Mucosa of descending colon (tissue), 3 donors: ENCODE measurements at regions not wholly inside any gene's neighbourhood (a gene's known extent, or its start where the extent isn't known, plus 50 kb on each side); places are given as distances from the start of the nearest gene placed in this dataset.

ENCODE experiments used
- ATAC-seq: fragments of 200-7000 bp; cut with Tn5 transposase; one replicate; pipeline ENCODE4 v1.9.1; 2020; ENCODE audit warnings: mild to moderate bottlenecking, moderate library complexity
- DNase-seq, 3 donors: peaks; one replicate each; pipeline ENCODE4 v3.0.0-alpha.2; 2020
- H3K36me3 ChIP-seq: fragments of 200-600 bp; one replicate; pipeline ENCODE4 v1.8.0; 2021; ENCODE audit warnings: low read depth, mild to moderate bottlenecking
- H3K4me1 ChIP-seq: fragments of 200-600 bp; one replicate; pipeline ENCODE4 v1.8.0; 2021; ENCODE audit warnings: low read depth, mild to moderate bottlenecking
- H3K4me3 ChIP-seq: fragments of 200-600 bp; one replicate; pipeline ENCODE4 v1.8.0; 2021; ENCODE audit warnings: mild to moderate bottlenecking
- H3K9me3 ChIP-seq: fragments of 200-600 bp; one replicate; pipeline ENCODE4 v1.8.0; 2021; ENCODE audit warnings: mild to moderate bottlenecking
- intact Hi-C, 2 donors: fragments of 100-400 bp; cut with DNase I in 1 of 2; cut with micrococcal nuclease in 1 of 2; formaldehyde crosslinking; loops; one replicate each; pipeline versions ENCODE4 v1.11.0 to v1.11.1; 2022; cut with DNase I, micrococcal nuclease
- TF ChIP-seq, protein P1 (sequence below): fragments of 200-600 bp; IDR thresholded peaks from one replicate; pipeline ENCODE4 v1.8.0; 2022; ENCODE audit warnings: antibody characterized with exemption, mild to moderate bottlenecking
- donor health status: DM: no; HTN: no; CAD: no; lungs with moderate emphysema.
- donor health status: DM: no; HTN: no; CAD: no.
- donor health status: DM: no; HTN: yes; CAD: no.

GRCh38 chr4:138428611-138429010 is 186.5 kb upstream of the SLC7A11 start:
- H3K36me3 ChIP-seq = no peaks in the 10 kb centered on the region
- TF ChIP-seq, protein P1, sequence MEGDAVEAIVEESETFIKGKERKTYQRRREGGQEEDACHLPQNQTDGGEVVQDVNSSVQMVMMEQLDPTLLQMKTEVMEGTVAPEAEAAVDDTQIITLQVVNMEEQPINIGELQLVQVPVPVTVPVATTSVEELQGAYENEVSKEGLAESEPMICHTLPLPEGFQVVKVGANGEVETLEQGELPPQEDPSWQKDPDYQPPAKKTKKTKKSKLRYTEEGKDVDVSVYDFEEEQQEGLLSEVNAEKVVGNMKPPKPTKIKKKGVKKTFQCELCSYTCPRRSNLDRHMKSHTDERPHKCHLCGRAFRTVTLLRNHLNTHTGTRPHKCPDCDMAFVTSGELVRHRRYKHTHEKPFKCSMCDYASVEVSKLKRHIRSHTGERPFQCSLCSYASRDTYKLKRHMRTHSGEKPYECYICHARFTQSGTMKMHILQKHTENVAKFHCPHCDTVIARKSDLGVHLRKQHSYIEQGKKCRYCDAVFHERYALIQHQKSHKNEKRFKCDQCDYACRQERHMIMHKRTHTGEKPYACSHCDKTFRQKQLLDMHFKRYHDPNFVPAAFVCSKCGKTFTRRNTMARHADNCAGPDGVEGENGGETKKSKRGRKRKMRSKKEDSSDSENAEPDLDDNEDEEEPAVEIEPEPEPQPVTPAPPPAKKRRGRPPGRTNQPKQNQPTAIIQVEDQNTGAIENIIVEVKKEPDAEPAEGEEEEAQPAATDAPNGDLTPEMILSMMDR = no peak
- H3K4me1 ChIP-seq = no peaks in the 10 kb centered on the region
- no peaks in the 10 kb centered on the region for H3K9me3 ChIP-seq
- DNase-seq (no peak), ATAC-seq (no peak)
- H3K4me3 ChIP-seq = no peak overlapping the region
- intact Hi-C loops = no loop called here

DNA sequence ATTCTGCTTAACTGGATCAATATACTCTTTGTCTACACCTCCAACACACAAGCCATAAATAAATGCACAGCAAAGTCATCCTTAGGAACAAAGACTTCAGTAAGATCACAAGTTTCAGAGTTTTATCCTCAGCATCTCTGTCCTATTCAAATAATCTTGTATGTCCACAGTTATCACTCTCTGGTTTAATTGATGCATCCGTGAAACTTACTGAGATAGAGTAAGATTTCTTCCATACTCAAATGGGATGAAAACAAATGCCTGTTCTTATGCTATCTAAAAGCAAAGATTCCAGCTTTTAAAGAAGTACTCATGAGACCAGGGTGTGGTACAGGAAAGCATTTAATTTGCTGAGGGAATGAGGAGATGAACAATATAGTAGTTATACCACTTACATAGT is 184.6 kb upstream of the SLC7A11 start:
- intact Hi-C loops = no loop called here
- no peak for DNase-seq
- H3K36me3 ChIP-seq = no peaks in the 10 kb centered on the region
- no peaks in the 10 kb centered on the region for H3K9me3 ChIP-seq
- ATAC-seq = no peak
- TF ChIP-seq, protein P1 = no peak
- no peak overlapping the region for H3K4me3 ChIP-seq
- H3K4me1 ChIP-seq = no peaks in the 10 kb centered on the region

- no peak overlapping the region for H3K4me3 ChIP-seq
- intact Hi-C loops = no loop called here
- no peaks in the 10 kb centered on the region for H3K36me3 ChIP-seq
- ATAC-seq (no peak), DNase-seq (no peak)
- H3K4me1 ChIP-seq = no peaks in the 10 kb centered on the region
- no peaks in the 10 kb centered on the region for H3K9me3 ChIP-seq
- TF ChIP-seq, protein P1 = no peak
These were observed 178.3 kb upstream of the SLC7A11 start for GRCh38 chr4:138420471-138420870.

DNA sequence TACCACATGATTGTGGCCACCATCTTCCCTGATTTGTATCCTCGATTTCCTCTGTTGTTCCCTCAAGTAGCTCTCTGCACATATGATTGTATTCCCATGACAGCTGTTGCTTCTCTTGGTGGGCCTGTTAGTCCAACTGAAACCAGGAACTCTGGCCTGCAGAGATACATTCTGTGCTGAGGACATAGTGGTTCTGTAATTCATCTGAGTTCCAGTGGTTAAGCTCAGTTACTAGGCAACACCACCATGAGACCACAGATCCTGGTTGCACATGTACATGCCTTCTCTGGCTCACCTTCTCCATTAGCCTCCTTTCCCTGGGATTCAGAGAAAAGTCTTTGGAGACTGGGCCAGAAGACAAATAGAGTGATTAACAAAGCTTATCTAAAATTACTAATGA is 172.1 kb upstream of the SLC7A11 start:
- no peaks in the 10 kb centered on the region for H3K9me3 ChIP-seq
- DNase-seq (no peak), ATAC-seq (no peak)
- H3K4me3 ChIP-seq = no peak overlapping the region
- TF ChIP-seq, protein P1 = no peak
- no peaks in the 10 kb centered on the region for H3K4me1 ChIP-seq
- H3K36me3 ChIP-seq = no peaks in the 10 kb centered on the region
- intact Hi-C loops = no loop called here

DNA sequence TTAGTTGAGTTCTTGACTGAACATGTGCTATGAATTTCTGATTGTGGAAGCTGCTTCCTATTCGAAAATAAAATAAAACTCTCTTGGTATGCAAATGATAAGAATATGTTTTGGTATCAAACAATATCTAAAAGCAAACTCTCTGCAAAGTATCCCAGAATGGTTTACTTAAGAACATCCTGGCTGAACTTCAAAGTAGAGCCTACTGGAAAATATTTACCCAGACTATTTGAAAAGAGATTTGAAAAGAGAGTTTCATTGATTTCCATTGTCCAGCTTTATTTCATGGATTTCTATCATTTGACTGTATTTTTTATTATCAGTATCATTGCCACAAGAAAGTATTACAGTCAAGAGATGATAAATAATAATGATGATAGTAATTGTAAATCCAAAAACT is 171.1 kb upstream of the SLC7A11 start:
- Histone ChIP-seq H3K4me1 (no peaks in the 10 kb centered on the region), H3K4me3 (no peak overlapping the region), H3K9me3 (no peaks in the 10 kb centered on the region), H3K36me3 (no peaks in the 10 kb centered on the region)
- no peak for ATAC-seq
- TF ChIP-seq, protein P1 = no peak
- intact Hi-C loops = no loop called here
- no peak for DNase-seq

GRCh38 chr4:138412847-138413246 is 170.7 kb upstream of the SLC7A11 start:
- Histone ChIP-seq H3K4me1 (no peaks in the 10 kb centered on the region), H3K9me3 (no peaks in the 10 kb centered on the region), H3K36me3 (no peaks in the 10 kb centered on the region), H3K4me3 (no peak overlapping the region)
- TF ChIP-seq, protein P1 = no peak
- intact Hi-C loops = no loop called here
- no peak for DNase-seq
- ATAC-seq = no peak
